ENCODE measurements at regions not wholly inside any gene's neighbourhood (a gene's known extent, or its start where the extent isn't known, plus 50 kb on each side); places are given as distances from the start of the nearest gene placed in this dataset.

DNA sequence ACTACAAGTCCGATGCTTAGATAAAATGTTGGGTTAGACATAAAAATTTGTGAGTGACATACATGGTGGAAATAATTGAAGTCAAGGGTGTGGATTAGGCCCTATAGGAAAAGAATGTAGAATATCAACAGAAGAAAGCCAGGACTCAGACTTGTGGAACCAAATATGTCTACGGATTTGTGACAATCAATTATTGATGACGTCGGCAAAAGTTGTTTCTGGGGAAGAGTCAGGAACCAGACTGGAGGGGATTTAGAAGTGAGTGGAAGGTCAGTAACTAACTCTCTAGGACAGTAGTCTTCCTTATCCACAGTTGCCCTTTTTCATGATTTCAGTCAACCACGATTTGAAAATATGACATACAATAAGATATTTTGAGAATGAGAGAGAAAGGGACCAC lies 130.9 kb upstream of the TANK start:
- H3K4me1 Mint-ChIP-seq (ENCODE audit: low read depth): peaks cover 4% of the 10 kb centered on the region
- no peak for DNase-seq
- H3K9me3 Mint-ChIP-seq: no peaks in the 10 kb centered on the region
- H3K4me3 Mint-ChIP-seq: no peak overlapping the region
- intact Hi-C loops (cut with micrococcal nuclease): no loop called here
- no peaks in the 10 kb centered on the region for H3K36me3 Mint-ChIP-seq (ENCODE audit: low read depth)
- CTCF ChIA-PET: no interaction called here
- no peak overlapping the region for H3K27ac Mint-ChIP-seq
- H3K27me3 Mint-ChIP-seq (ENCODE audit: low read depth): peaks cover 2% of the 10 kb centered on the region

GRCh38 chr2:161030260-161031063 lies 129.8 kb upstream of the TANK start:
- no peaks in the 10 kb centered on the region for H3K27me3 Mint-ChIP-seq (ENCODE audit: low read depth)
- DNase-seq: no peak
- intact Hi-C loops (cut with micrococcal nuclease): no loop called here
- no peaks in the 10 kb centered on the region for H3K36me3 Mint-ChIP-seq (ENCODE audit: low read depth)
- H3K9me3 Mint-ChIP-seq: peaks cover 1% of the 10 kb centered on the region
- no peak overlapping the region for H3K27ac Mint-ChIP-seq
- no peak overlapping the region for H3K4me3 Mint-ChIP-seq
- CTCF ChIA-PET: interaction anchor here (0.6 kb wide), 1 partner anchor 60 kb away, joined by 3 read pairs; no protein-coding TSS in a partner anchor
- H3K4me1 Mint-ChIP-seq (ENCODE audit: low read depth): peaks cover 4% of the 10 kb centered on the region

DNA sequence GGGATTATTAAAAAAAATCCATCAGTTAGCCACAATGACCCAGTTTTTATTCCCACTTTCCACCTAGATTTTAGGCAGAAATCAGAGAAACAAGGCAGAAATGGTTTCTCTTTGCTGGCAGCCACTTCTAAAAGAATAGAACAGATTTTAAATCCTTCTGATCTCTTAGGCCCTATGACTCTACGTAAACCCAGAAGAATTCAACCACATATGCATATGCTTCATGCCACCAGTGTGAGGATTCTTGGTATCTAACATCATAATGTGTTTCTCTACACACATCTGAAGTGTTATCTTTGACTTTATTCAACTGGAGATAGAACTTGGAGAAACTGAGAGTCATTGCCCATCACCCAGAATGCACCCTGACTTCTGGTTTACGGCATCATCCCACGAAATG lies 128.7 kb upstream of the TANK start:
- H3K27ac Mint-ChIP-seq: no peak overlapping the region
- intact Hi-C loops (cut with micrococcal nuclease): no loop called here
- H3K4me3 Mint-ChIP-seq: no peak overlapping the region
- peaks cover 4% of the 10 kb centered on the region for H3K4me1 Mint-ChIP-seq (ENCODE audit: low read depth)
- CTCF ChIA-PET: no interaction called here
- H3K36me3 Mint-ChIP-seq (ENCODE audit: low read depth): no peaks in the 10 kb centered on the region
- no peaks in the 10 kb centered on the region for H3K27me3 Mint-ChIP-seq (ENCODE audit: low read depth)
- H3K9me3 Mint-ChIP-seq: peaks cover 3% of the 10 kb centered on the region
- no peak for DNase-seq

DNA sequence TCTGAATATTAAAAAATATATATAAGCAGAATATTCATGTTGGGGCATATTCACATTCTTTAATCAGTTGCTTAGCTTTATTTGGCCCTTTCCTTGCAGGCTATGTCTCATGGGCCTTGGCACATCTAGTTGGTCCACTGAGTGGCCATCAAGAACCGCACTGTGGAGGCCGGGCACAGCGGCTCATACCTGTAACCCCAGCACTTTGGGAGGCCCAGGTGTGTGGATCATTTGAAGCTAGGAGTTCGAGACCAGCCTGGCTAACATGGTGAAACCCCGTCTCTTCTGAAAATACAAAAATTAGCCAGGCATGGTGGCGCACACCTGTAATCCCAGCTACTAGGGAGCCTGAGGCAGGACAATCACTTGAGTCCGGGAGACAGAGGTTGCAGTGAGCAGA lies 127.6 kb upstream of the TANK start:
- Mint-ChIP-seq H3K4me1 (ENCODE audit: low read depth) (peaks cover 4% of the 10 kb centered on the region), H3K9me3 (peaks cover 3% of the 10 kb centered on the region), H3K36me3 (ENCODE audit: low read depth) (no peaks in the 10 kb centered on the region), H3K27ac (no peak overlapping the region), H3K4me3 (no peak overlapping the region), H3K27me3 (ENCODE audit: low read depth) (no peaks in the 10 kb centered on the region)
- CTCF ChIA-PET: interaction anchor here (0.6 to 1.3 kb wide), 3 partner anchors 31 to 1947 kb away, joined by 3 to 4 read pairs (median 3); no protein-coding TSS in a partner anchor
- DNase-seq: no peak
- intact Hi-C loops (cut with micrococcal nuclease): no loop called here

DNA sequence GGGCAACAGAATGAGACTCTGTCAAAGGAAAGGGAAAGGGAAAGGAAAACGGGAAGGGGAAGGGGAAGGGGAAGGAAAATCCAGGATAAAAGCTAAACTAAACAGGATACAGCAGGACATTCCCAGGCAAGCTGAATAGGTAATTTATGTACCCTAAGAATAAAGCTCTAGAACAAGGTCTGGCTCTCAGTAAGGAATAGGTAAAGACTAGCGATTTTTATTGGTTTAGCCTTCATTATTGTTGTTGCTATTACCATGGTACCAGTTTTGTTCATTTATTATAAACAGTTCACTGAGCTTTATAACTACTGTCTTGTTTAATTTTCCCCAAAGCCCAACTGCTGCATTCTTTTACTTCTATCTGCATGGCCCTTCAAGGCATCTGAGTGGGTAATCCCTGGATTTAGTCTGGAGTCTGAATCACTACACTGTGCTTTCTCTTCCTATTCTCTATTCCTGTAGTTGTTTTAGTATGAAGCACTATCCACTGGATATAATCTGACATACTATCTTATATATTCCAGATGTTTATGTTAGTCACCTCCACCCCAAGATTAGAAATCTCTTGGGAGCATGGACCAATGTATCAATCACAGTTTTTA lies 127.1 kb upstream of the TANK start:
- Mint-ChIP-seq H3K9me3 (peaks cover 3% of the 10 kb centered on the region), H3K27me3 (ENCODE audit: low read depth) (no peaks in the 10 kb centered on the region), H3K36me3 (ENCODE audit: low read depth) (no peaks in the 10 kb centered on the region), H3K27ac (no peak overlapping the region), H3K4me1 (ENCODE audit: low read depth) (peaks cover 4% of the 10 kb centered on the region), H3K4me3 (no peak overlapping the region)
- DNase-seq: no peak
- CTCF ChIA-PET: interaction anchor here (0.6 to 1.3 kb wide), 3 partner anchors 31 to 1947 kb away, joined by 3 to 4 read pairs (median 3); no protein-coding TSS in a partner anchor
- intact Hi-C loops (cut with micrococcal nuclease): no loop called here

- CTCF ChIA-PET: interaction anchor here (0.7 to 1.1 kb wide), 2 partner anchors 10 to 29 kb away, joined by 3 to 5 read pairs; no protein-coding TSS in a partner anchor
- H3K36me3 Mint-ChIP-seq (ENCODE audit: low read depth): no peaks in the 10 kb centered on the region
- no peak for DNase-seq
- H3K27me3 Mint-ChIP-seq (ENCODE audit: low read depth): no peaks in the 10 kb centered on the region
- H3K9me3 Mint-ChIP-seq: peaks cover 3% of the 10 kb centered on the region
- H3K4me1 Mint-ChIP-seq (ENCODE audit: low read depth): no peaks in the 10 kb centered on the region
- intact Hi-C loops (cut with micrococcal nuclease): no loop called here
- H3K4me3 Mint-ChIP-seq: no peak overlapping the region
- no peak overlapping the region for H3K27ac Mint-ChIP-seq
Observed at GRCh38 chr2:161036926-161037325, 123.3 kb upstream of the TANK start.

DNA sequence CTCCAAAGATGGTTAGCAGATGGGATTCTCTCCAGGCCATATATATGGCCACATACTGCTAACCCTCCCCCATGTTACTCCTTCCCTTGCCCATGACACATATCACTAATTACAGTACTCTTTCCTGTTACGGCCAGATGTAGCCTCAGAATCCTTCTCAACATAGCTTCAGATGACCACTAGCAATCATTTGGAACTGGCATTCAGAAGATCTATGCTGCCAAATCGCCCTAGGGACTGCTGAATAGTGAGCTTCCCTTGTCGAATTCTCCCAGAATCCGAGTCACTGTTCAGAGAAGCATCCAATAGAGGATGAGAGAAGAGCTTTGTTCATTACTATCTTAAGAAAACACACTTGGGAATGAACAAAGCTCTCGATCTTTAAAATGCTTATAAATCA lies 121.2 kb upstream of the TANK start:
- CTCF ChIA-PET: interaction anchor here (1.5 kb wide), 1 partner anchor 24 kb away, joined by 4 read pairs; no protein-coding TSS in a partner anchor
- no peak for DNase-seq
- no peaks in the 10 kb centered on the region for H3K27me3 Mint-ChIP-seq (ENCODE audit: low read depth)
- H3K4me1 Mint-ChIP-seq (ENCODE audit: low read depth): no peaks in the 10 kb centered on the region
- H3K27ac Mint-ChIP-seq: no peak overlapping the region
- no peaks in the 10 kb centered on the region for H3K36me3 Mint-ChIP-seq (ENCODE audit: low read depth)
- H3K9me3 Mint-ChIP-seq: peaks cover 3% of the 10 kb centered on the region
- H3K4me3 Mint-ChIP-seq: no peak overlapping the region
- intact Hi-C loops (cut with micrococcal nuclease): no loop called here

DNA sequence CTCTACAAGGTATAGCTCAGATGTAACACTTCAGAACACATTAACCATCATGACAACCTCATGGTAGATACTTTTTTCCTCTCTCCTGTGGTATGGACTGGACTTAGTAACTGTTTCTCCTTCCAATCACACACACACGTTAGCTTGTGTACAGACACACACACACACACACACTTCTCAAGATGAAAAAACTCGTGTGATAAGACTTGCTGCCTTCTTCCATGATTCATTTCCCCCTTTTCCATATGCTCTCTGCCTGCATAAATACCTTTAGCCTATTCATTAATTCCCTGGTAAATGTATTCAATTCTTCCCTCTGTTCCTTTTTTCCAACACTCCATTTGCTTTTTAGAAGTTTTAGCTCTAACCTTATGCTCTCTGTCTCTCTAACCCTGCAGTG lies 118.9 kb upstream of the TANK start:
- H3K4me1 Mint-ChIP-seq (ENCODE audit: low read depth): no peaks in the 10 kb centered on the region
- no peaks in the 10 kb centered on the region for H3K9me3 Mint-ChIP-seq
- intact Hi-C loops (cut with micrococcal nuclease): no loop called here
- H3K4me3 Mint-ChIP-seq: no peak overlapping the region
- no peaks in the 10 kb centered on the region for H3K36me3 Mint-ChIP-seq (ENCODE audit: low read depth)
- no peak for DNase-seq
- CTCF ChIA-PET: interaction anchor here (0.9 kb wide), 1 partner anchor 22 kb away, joined by 4 read pairs; no protein-coding TSS in a partner anchor
- H3K27me3 Mint-ChIP-seq (ENCODE audit: low read depth): peaks cover 3% of the 10 kb centered on the region
- H3K27ac Mint-ChIP-seq: no peak overlapping the region

DNA sequence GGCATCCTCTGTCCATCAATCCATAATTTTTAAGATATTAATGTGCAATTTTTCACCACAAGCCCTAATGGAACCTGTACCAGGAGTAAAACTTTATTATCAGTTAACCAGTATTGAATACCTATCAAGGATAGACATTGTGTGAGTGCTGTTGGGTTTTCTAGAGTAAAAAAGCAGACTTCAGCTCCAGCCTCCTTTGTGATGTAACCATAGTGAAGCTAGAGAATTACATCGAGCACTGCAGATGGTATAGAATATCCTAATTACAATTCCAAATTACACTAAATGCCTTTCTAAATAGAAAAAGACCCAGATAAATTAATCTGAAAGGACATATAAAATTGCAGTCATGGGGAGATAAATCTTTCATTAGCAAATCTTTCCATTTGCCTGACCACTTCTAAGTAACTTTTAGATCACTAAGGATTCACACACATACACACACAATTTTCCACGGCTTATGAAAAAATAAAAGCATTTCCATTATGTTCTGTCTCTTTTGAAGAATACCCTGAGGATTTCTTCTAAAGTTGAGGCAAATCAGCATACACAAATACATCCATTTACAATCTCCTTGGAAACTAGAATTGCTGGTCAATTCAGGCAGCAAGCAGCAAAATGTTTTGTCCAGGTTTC lies 117.1 kb upstream of the TANK start:
- no peak for DNase-seq
- H3K27ac Mint-ChIP-seq: no peak overlapping the region
- no peaks in the 10 kb centered on the region for H3K9me3 Mint-ChIP-seq
- CTCF ChIA-PET: interaction anchor here (0.7 to 1.3 kb wide), 2 partner anchors 13 to 258 kb away, joined by 3 read pairs; no protein-coding TSS in a partner anchor
- intact Hi-C loops (cut with micrococcal nuclease): no loop called here
- peaks cover 5% of the 10 kb centered on the region for H3K27me3 Mint-ChIP-seq (ENCODE audit: low read depth)
- no peaks in the 10 kb centered on the region for H3K36me3 Mint-ChIP-seq (ENCODE audit: low read depth)
- no peak overlapping the region for H3K4me3 Mint-ChIP-seq
- no peaks in the 10 kb centered on the region for H3K4me1 Mint-ChIP-seq (ENCODE audit: low read depth)

DNA sequence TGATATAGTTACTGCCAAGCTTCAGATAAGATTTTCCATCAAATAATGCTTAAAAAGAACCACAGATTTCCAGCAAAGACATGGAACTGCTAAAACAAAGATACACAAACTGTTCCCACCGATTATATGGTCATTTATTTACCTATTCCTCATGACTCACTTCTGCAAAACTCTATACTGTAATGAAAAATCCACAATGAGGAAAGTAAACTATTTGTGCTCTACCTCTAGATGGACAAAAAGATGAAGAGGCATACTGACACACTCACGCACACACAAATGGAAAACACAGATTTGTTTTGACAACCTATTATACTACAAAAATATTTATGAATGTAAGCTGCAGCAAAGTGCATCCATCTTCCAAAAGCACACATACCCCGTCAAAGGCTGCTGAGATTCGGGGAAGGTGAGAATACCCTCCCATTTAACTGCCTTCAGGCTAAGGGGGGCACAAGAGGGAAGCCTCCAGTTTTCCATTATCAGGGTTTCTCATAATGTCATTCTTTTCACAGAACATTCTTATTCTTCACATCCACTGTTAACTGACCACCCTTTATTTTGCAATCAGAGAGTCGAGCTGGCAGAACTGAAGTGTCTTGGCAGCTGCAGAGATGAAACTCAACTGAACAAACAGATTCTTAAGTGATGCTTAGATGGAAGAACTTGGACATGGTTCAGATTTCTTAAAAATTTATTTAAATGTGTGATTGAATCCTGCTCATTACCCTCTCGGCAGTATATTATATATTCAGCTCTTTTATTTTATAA lies 115.9 kb upstream of the TANK start:
- Mint-ChIP-seq H3K36me3 (ENCODE audit: low read depth) (no peaks in the 10 kb centered on the region), H3K27ac (no peak overlapping the region), H3K27me3 (ENCODE audit: low read depth) (peaks cover 5% of the 10 kb centered on the region), H3K9me3 (no peaks in the 10 kb centered on the region), H3K4me1 (ENCODE audit: low read depth) (no peaks in the 10 kb centered on the region), H3K4me3 (no peak overlapping the region)
- intact Hi-C loops (cut with micrococcal nuclease): no loop called here
- CTCF ChIA-PET: no interaction called here
- no peak for DNase-seq

- Mint-ChIP-seq H3K9me3 (no peaks in the 10 kb centered on the region), H3K27me3 (ENCODE audit: low read depth) (peaks cover 8% of the 10 kb centered on the region), H3K4me1 (ENCODE audit: low read depth) (no peaks in the 10 kb centered on the region), H3K4me3 (no peak overlapping the region), H3K36me3 (ENCODE audit: low read depth) (no peaks in the 10 kb centered on the region), H3K27ac (no peak overlapping the region)
- CTCF ChIA-PET: no interaction called here
- DNase-seq: no peak
- intact Hi-C loops (cut with micrococcal nuclease): no loop called here
Observed at GRCh38 chr2:161044921-161045320, 115.3 kb upstream of the TANK start.

DNA sequence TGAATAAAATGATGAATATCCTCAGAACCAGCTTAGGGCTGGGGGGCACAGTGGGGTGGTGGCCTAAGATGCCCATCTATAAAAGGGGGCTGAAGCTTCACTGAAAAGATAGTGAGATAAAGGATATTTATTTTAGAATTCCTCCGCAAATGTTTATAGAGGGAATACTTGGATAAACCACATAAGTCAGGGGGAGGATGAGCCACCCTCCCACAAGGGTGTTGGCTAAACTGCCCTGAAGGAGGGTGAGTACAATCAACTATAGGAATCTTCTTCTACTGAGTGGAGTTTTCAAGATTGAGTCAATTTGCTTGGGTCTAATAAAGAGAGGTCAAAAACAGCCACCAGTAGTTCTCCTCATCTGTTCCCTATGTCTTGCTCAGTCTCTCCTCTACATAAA lies 114.5 kb upstream of the TANK start:
- CTCF ChIA-PET: no interaction called here
- Mint-ChIP-seq H3K4me1 (ENCODE audit: low read depth) (no peaks in the 10 kb centered on the region), H3K9me3 (no peaks in the 10 kb centered on the region), H3K4me3 (no peak overlapping the region), H3K36me3 (ENCODE audit: low read depth) (no peaks in the 10 kb centered on the region), H3K27ac (no peak overlapping the region), H3K27me3 (ENCODE audit: low read depth) (peaks cover 15% of the 10 kb centered on the region)
- no peak for DNase-seq
- intact Hi-C loops (cut with micrococcal nuclease): no loop called here
